Sigmoid colon (tissue), 4 donors: ENCODE measurements at regions not wholly inside any gene's neighbourhood (a gene's known extent, or its start where the extent isn't known, plus 50 kb on each side); places are given as distances from the start of the nearest gene placed in this dataset.

Source experiments
- CTCF ChIP-seq, 4 experiments: fragments of 450-650 bp in 3 of 4; fragments of 200-600 bp in 1 of 4; IDR thresholded peaks; one replicate each; pipeline ENCODE4 v1.5.1; 2016 to 2019; ENCODE audit warnings: antibody characterized with exemption in 4 of 4, mild to moderate bottlenecking in 3 of 4, moderate library complexity in 2 of 4
- EP300 ChIP-seq, 4 donors: sonication (generic); formaldehyde crosslinking; IDR thresholded peaks; one replicate each; pipeline ENCODE4 v1.6.1; 2017; ENCODE audit warnings: antibody characterized with exemption in 4 of 4

GRCh38 chr1:101479945-101480344 lies 243.1 kb downstream of the S1PR1 start:
- TF ChIP-seq CTCF (IDR thresholded peaks at IDR 0.05): no peak
- TF ChIP-seq EP300 (IDR thresholded peaks at IDR 0.05): no peak
